ENCODE measurements at regions not wholly inside any gene's neighbourhood (a gene's known extent, or its start where the extent isn't known, plus 50 kb on each side); places are given as distances from the start of the nearest gene placed in this dataset.

DNA sequence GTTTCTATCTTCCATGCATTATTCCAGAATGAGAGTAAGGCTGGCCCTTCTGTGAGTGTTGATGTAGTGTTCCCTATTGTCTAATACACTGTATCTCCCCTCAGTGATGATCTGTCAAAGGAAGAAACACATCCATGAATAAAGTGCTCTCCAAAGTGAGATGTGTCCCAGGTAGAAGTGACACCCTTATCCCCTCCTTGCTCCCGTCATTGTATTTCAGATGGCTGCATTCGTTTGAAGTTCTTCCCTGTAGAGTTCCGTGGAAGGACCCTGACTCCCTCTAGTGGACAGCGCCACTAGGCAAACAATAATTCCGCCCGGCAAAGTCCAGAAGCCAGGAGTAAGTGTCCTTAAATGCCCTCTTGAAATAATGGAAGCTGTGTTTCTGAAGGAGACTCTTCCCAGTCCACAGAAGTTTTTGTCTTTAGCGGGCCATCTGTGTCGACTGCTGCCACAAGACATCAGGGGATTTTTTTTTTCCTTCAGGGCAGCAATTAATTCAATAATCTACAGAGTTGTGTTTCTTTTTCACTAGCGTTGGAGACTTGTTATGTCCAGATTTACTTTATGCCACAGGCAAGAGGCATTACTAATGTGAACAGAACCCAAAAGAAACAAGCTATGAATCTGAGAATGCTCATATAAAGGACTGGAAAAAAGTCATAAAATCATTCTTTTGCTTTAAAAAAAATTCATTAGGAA is 64.6 kb downstream of the THNSL1 start:
- TF ChIP-seq, protein P1, sequence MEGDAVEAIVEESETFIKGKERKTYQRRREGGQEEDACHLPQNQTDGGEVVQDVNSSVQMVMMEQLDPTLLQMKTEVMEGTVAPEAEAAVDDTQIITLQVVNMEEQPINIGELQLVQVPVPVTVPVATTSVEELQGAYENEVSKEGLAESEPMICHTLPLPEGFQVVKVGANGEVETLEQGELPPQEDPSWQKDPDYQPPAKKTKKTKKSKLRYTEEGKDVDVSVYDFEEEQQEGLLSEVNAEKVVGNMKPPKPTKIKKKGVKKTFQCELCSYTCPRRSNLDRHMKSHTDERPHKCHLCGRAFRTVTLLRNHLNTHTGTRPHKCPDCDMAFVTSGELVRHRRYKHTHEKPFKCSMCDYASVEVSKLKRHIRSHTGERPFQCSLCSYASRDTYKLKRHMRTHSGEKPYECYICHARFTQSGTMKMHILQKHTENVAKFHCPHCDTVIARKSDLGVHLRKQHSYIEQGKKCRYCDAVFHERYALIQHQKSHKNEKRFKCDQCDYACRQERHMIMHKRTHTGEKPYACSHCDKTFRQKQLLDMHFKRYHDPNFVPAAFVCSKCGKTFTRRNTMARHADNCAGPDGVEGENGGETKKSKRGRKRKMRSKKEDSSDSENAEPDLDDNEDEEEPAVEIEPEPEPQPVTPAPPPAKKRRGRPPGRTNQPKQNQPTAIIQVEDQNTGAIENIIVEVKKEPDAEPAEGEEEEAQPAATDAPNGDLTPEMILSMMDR (IDR thresholded peaks at IDR 0.05; ENCODE audit: insufficient read depth, low read length): no peak
- TF ChIP-seq POLR2AphosphoS5 (IDR thresholded peaks at IDR 0.05; ENCODE audit: low read depth) (no peak), GABPA (IDR thresholded peaks at IDR 0.05; ENCODE audit: low read depth) (no peak)
- TF ChIP-seq, protein P2, sequence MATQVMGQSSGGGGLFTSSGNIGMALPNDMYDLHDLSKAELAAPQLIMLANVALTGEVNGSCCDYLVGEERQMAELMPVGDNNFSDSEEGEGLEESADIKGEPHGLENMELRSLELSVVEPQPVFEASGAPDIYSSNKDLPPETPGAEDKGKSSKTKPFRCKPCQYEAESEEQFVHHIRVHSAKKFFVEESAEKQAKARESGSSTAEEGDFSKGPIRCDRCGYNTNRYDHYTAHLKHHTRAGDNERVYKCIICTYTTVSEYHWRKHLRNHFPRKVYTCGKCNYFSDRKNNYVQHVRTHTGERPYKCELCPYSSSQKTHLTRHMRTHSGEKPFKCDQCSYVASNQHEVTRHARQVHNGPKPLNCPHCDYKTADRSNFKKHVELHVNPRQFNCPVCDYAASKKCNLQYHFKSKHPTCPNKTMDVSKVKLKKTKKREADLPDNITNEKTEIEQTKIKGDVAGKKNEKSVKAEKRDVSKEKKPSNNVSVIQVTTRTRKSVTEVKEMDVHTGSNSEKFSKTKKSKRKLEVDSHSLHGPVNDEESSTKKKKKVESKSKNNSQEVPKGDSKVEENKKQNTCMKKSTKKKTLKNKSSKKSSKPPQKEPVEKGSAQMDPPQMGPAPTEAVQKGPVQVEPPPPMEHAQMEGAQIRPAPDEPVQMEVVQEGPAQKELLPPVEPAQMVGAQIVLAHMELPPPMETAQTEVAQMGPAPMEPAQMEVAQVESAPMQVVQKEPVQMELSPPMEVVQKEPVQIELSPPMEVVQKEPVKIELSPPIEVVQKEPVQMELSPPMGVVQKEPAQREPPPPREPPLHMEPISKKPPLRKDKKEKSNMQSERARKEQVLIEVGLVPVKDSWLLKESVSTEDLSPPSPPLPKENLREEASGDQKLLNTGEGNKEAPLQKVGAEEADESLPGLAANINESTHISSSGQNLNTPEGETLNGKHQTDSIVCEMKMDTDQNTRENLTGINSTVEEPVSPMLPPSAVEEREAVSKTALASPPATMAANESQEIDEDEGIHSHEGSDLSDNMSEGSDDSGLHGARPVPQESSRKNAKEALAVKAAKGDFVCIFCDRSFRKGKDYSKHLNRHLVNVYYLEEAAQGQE (IDR thresholded peaks at IDR 0.05; ENCODE audit: insufficient replicate concordance, low read depth): no peak

All from HL-60 (cell line).